T-helper 1 cell treated with Interleukin-12 subunit alpha and Interleukin-12 subunit beta and Interleukin-4 antibody, amounts not matched to agents 30 μg/mL and 1 μg/mL, for 36 hours (primary cell): ENCODE measurements at regions not wholly inside any gene's neighbourhood (a gene's known extent, or its start where the extent isn't known, plus 50 kb on each side); places are given as distances from the start of the nearest gene placed in this dataset.

ENCODE experiments used
- H3K27ac Mint-ChIP-seq: one replicate; pipeline ENCODE4 v1.8.0; 2021; ENCODE audit warnings: mild to moderate bottlenecking, mixed read lengths
- H3K27me3 Mint-ChIP-seq: one replicate; pipeline ENCODE4 v1.8.0; 2021; ENCODE audit warnings: low read depth, mixed read lengths
- H3K36me3 Mint-ChIP-seq: one replicate; pipeline ENCODE4 v1.8.0; 2021; ENCODE audit warnings: low read depth, mixed read lengths
- H3K4me1 Mint-ChIP-seq: one replicate; pipeline ENCODE4 v1.8.0; 2021; ENCODE audit warnings: low read depth, mixed read lengths
- H3K4me3 Mint-ChIP-seq: one replicate; pipeline ENCODE4 v1.8.0; 2021; ENCODE audit warnings: mild to moderate bottlenecking, moderate library complexity, mixed read lengths
- H3K9me3 Mint-ChIP-seq: one replicate; pipeline ENCODE4 v1.8.0; 2021; ENCODE audit warnings: mixed read lengths

GRCh38 chr2:176470713-176471112, 201.5 kb downstream of the MTX2 start:
- H3K9me3 Mint-ChIP-seq, result no peaks in the 10 kb centered on the region
- H3K4me1 Mint-ChIP-seq, result peaks cover 6% of the 10 kb centered on the region
- H3K36me3 Mint-ChIP-seq, result no peaks in the 10 kb centered on the region
- no peak overlapping the region for H3K27ac Mint-ChIP-seq
- no peak overlapping the region for H3K4me3 Mint-ChIP-seq
- peaks cover 13% of the 10 kb centered on the region for H3K27me3 Mint-ChIP-seq

- no peak overlapping the region for H3K4me3 Mint-ChIP-seq
Observed at GRCh38 chr2:176471949-176472348, 202.7 kb downstream of the MTX2 start.

DNA sequence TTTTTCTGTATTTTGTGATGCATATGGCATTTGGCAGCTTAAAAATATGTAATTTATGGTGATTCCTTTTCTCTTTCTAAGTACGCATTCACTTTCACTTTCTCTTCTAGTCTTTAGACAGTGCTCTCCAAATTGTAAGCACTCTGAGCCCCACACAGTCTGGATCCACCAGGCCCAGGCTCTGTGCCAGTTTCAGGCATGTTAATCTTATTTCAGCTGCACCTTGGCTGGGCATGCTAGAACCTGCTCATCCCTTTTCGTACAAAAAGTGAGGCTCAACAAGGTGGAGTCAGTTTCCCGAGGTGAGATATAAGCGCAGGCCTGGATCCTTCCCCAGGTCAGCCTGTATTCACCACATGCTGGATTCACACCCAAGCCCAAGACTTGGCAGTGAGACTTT, 203.9 kb downstream of the MTX2 start:
- H3K4me3 Mint-ChIP-seq, result no peak overlapping the region
- no peaks in the 10 kb centered on the region for H3K36me3 Mint-ChIP-seq
- no peaks in the 10 kb centered on the region for H3K9me3 Mint-ChIP-seq
- no peak overlapping the region for H3K27ac Mint-ChIP-seq
- H3K27me3 Mint-ChIP-seq, result peaks cover 3% of the 10 kb centered on the region
- H3K4me1 Mint-ChIP-seq, result peaks cover 6% of the 10 kb centered on the region

More at GRCh38 chr2:176471949-176472348, 202.7 kb downstream of the MTX2 start:
- no peaks in the 10 kb centered on the region for H3K9me3 Mint-ChIP-seq
- H3K36me3 Mint-ChIP-seq, result no peaks in the 10 kb centered on the region
- no peak overlapping the region for H3K27ac Mint-ChIP-seq
- H3K27me3 Mint-ChIP-seq, result peaks cover 5% of the 10 kb centered on the region
- H3K4me1 Mint-ChIP-seq, result peaks cover 6% of the 10 kb centered on the region

DNA sequence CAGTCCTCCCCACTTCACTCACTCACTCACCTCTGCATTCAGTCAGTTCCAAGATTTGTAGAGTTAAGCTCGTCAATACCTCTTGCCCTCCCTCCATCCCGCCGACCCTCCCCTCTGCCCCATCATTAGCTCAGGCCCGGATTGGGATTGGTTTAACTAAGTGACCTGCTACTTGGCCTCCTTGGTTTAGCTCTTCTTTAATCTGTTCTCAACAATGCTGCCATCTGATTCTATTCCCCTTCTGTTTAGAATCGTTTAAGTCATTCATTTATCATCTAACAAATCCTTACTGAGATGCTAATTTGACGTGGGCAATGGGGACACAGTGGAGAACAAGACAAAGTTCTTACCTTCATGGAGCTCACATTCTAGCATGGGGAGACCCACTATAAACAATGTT, 204.6 kb downstream of the MTX2 start:
- Mint-ChIP-seq H3K9me3 (no peaks in the 10 kb centered on the region), H3K27ac (no peak overlapping the region), H3K4me3 (peak overlapping the region; percentile 25), H3K27me3 (peaks cover 2% of the 10 kb centered on the region), H3K36me3 (no peaks in the 10 kb centered on the region), H3K4me1 (peaks cover 6% of the 10 kb centered on the region)

GRCh38 chr2:176477336-176477735, 208.1 kb downstream of the MTX2 start:
- H3K4me1 Mint-ChIP-seq, result peaks cover 6% of the 10 kb centered on the region
- no peaks in the 10 kb centered on the region for H3K9me3 Mint-ChIP-seq
- H3K36me3 Mint-ChIP-seq, result no peaks in the 10 kb centered on the region
- no peak overlapping the region for H3K4me3 Mint-ChIP-seq
- H3K27me3 Mint-ChIP-seq, result peaks cover 9% of the 10 kb centered on the region
- H3K27ac Mint-ChIP-seq, result no peak overlapping the region

GRCh38 chr2:176479961-176480360, 210.7 kb downstream of the MTX2 start:
- H3K4me1 Mint-ChIP-seq, result no peaks in the 10 kb centered on the region
- H3K27ac Mint-ChIP-seq, result no peak overlapping the region
- H3K4me3 Mint-ChIP-seq, result no peak overlapping the region
- H3K9me3 Mint-ChIP-seq, result no peaks in the 10 kb centered on the region
- H3K27me3 Mint-ChIP-seq, result peaks cover 15% of the 10 kb centered on the region
- no peaks in the 10 kb centered on the region for H3K36me3 Mint-ChIP-seq

- Mint-ChIP-seq H3K27ac (no peak overlapping the region), H3K4me3 (no peak overlapping the region), H3K36me3 (no peaks in the 10 kb centered on the region), H3K9me3 (no peaks in the 10 kb centered on the region), H3K4me1 (no peaks in the 10 kb centered on the region), H3K27me3 (peaks cover 26% of the 10 kb centered on the region)
Observed at GRCh38 chr2:176482107-176482506, 212.9 kb downstream of the MTX2 start.

GRCh38 chr2:176483476-176483875, 214.2 kb downstream of the MTX2 start:
- no peaks in the 10 kb centered on the region for H3K36me3 Mint-ChIP-seq
- H3K4me3 Mint-ChIP-seq, result no peak overlapping the region
- H3K27me3 Mint-ChIP-seq, result peaks cover 35% of the 10 kb centered on the region
- no peak overlapping the region for H3K27ac Mint-ChIP-seq
- H3K9me3 Mint-ChIP-seq, result no peaks in the 10 kb centered on the region
- H3K4me1 Mint-ChIP-seq, result no peaks in the 10 kb centered on the region

DNA sequence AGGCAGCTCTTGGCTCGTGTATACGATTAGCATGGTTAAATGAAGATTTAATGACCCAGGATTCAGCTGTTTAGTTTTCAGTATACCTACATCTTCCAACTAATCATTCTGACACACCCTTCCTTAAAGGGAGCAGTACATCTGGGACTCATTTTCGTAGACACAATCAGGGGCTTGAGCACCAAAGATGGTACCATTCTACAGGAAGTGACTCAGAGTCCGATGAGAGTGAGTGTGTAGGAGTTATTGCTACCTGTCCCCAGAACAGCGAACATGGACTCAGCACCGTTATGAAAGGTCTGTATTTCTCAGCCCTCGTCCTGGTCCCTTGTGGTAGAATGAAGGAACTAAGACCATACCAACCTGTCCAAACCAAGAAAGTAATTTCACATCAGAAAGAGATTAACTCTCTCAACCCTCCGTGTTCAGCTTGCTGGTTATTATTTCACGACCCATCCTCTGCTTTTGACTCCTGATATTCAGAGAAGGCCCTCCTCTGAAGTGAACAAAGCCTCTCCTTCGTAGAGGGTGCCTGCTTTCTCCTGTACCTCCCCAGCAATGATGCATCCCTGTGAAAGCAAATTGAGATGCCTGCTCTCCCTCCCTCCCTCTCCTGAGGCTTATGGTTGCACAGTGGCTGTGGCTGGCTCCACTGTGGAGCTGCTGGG, 214.8 kb downstream of the MTX2 start:
- Mint-ChIP-seq H3K27me3 (peaks cover 37% of the 10 kb centered on the region), H3K27ac (no peak overlapping the region), H3K9me3 (no peaks in the 10 kb centered on the region), H3K4me3 (no peak overlapping the region), H3K36me3 (no peaks in the 10 kb centered on the region), H3K4me1 (no peaks in the 10 kb centered on the region)

- Mint-ChIP-seq H3K4me1 (no peaks in the 10 kb centered on the region), H3K4me3 (no peak overlapping the region), H3K27ac (no peak overlapping the region), H3K9me3 (no peaks in the 10 kb centered on the region), H3K36me3 (no peaks in the 10 kb centered on the region), H3K27me3 (peaks cover 37% of the 10 kb centered on the region)
Observed at GRCh38 chr2:176484838-176485237, 215.6 kb downstream of the MTX2 start.

GRCh38 chr2:176488431-176488830, 219.2 kb downstream of the MTX2 start:
- no peak overlapping the region for H3K27ac Mint-ChIP-seq
- H3K4me3 Mint-ChIP-seq, result no peak overlapping the region
- H3K4me1 Mint-ChIP-seq, result peaks cover 7% of the 10 kb centered on the region
- no peaks in the 10 kb centered on the region for H3K9me3 Mint-ChIP-seq
- no peaks in the 10 kb centered on the region for H3K36me3 Mint-ChIP-seq
- H3K27me3 Mint-ChIP-seq, result peaks cover 29% of the 10 kb centered on the region

DNA sequence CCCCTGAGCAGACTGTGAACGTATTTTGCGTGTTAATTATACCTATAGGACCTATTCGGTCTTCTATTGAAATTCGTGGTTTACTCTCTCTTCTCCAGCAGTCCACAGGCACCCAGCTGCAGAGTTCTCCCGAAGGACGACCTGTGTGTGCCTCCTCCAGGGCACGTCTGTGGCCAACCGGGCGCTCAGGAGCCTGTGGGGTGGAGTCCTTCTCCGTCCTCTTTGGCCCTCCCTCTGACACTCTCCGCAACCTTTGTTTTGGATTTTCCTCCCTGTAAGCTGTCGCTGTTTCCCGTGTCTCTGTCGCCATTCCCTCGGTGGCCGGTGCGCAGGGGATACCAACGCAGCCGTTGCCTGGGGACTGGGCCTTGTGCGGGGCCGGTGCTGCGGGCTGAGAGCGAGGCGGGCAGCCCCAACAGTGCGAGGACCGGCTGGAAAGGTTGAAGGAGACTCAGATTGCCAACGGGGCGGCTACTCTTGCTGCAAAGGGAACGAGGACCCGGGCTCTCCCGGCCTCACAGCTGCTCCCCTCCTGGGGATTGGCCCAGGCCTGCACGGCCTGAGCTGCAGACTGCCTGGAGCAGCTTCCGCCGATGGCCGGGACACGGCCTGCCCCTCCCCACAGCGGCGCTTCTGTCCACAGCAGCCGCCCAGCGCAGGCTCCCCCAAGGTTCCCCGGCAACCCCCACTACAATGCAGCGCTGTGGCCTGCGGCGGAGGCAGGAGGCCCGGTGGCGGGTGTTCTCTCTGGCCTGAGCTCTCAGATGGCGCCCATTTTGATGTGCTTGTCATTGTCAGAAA, 221.0 kb downstream of the MTX2 start:
- no peaks in the 10 kb centered on the region for H3K36me3 Mint-ChIP-seq
- peaks cover 7% of the 10 kb centered on the region for H3K4me1 Mint-ChIP-seq
- no peak overlapping the region for H3K27ac Mint-ChIP-seq
- no peaks in the 10 kb centered on the region for H3K9me3 Mint-ChIP-seq
- H3K27me3 Mint-ChIP-seq, result peaks cover 29% of the 10 kb centered on the region
- H3K4me3 Mint-ChIP-seq, result no peak overlapping the region

- peaks cover 29% of the 10 kb centered on the region for H3K27me3 Mint-ChIP-seq
- no peak overlapping the region for H3K4me3 Mint-ChIP-seq
- H3K4me1 Mint-ChIP-seq, result peaks cover 7% of the 10 kb centered on the region
- no peaks in the 10 kb centered on the region for H3K36me3 Mint-ChIP-seq
- H3K9me3 Mint-ChIP-seq, result no peaks in the 10 kb centered on the region
- H3K27ac Mint-ChIP-seq, result no peak overlapping the region
Observed at GRCh38 chr2:176491172-176491904, 222.1 kb downstream of the MTX2 start.

- peaks cover 20% of the 10 kb centered on the region for H3K27me3 Mint-ChIP-seq
- H3K27ac Mint-ChIP-seq, result no peak overlapping the region
- no peaks in the 10 kb centered on the region for H3K36me3 Mint-ChIP-seq
- peaks cover 7% of the 10 kb centered on the region for H3K4me1 Mint-ChIP-seq
- H3K9me3 Mint-ChIP-seq, result no peaks in the 10 kb centered on the region
- H3K4me3 Mint-ChIP-seq, result no peak overlapping the region
Observed at GRCh38 chr2:176492583-176492982, 223.3 kb downstream of the MTX2 start.
